Mammary epithelial cell (primary cell): ENCODE measurements at regions not wholly inside any gene's neighbourhood (a gene's known extent, or its start where the extent isn't known, plus 50 kb on each side); places are given as distances from the start of the nearest gene placed in this dataset.

Source experiments
- EZH2 ChIP-seq: IDR thresholded peaks from 2 replicates; pipeline ENCODE4 v1.6.1; 2012; ENCODE audit warnings: low read length, inconsistent platforms, borderline replicate concordance
- TF ChIP-seq, protein P1 (sequence below), 2 donors: IDR thresholded peaks in 1 of 2; conservative IDR thresholded peaks in 1 of 2; 2 replicates each; pipeline ENCODE4 v1.5.1; 2011 to 2012; ENCODE audit warnings: inconsistent platforms in 2 of 2, low read length in 2 of 2, mild to moderate bottlenecking in 2 of 2, control low read depth in 1 of 2, low read depth in 1 of 2; ENCODE audit not compliant: insufficient read depth in 1 of 2; ENCODE audit errors: extremely low read depth in 1 of 2

DNA sequence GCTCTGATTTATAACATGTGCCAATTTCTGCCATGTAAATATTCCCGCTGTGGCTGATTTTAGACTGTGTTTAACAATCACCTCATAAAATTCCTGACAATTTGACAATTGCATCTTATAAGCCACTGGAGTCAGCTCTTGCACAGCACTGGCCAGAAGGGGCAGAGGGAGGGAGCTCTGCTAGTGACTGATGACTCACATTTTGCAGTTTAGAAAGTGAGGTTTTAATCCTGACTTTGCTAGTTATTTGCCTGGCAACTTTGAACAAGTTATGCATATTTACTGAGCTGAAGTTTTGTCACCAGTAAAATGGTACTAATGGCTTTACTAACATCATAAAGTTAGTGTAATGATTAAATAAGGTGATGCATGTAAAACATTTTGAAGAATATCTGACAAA, 452.3 kb downstream of the CNTNAP4 start:
- TF ChIP-seq, protein P1, sequence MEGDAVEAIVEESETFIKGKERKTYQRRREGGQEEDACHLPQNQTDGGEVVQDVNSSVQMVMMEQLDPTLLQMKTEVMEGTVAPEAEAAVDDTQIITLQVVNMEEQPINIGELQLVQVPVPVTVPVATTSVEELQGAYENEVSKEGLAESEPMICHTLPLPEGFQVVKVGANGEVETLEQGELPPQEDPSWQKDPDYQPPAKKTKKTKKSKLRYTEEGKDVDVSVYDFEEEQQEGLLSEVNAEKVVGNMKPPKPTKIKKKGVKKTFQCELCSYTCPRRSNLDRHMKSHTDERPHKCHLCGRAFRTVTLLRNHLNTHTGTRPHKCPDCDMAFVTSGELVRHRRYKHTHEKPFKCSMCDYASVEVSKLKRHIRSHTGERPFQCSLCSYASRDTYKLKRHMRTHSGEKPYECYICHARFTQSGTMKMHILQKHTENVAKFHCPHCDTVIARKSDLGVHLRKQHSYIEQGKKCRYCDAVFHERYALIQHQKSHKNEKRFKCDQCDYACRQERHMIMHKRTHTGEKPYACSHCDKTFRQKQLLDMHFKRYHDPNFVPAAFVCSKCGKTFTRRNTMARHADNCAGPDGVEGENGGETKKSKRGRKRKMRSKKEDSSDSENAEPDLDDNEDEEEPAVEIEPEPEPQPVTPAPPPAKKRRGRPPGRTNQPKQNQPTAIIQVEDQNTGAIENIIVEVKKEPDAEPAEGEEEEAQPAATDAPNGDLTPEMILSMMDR (conservative IDR thresholded peaks at IDR 0.05 in 1 of 2, IDR thresholded peaks at IDR 0.05 in 1 of 2; ENCODE audit: extremely low read depth in 1 of 2, insufficient read depth in 1 of 2, low read depth in 1 of 2, low read length in 2 of 2), result peak in 1 of 2 donors; percentile 36
- TF ChIP-seq EZH2, result no peak
